Lower lobe of right lung (tissue), 2 donors: ENCODE measurements at regions not wholly inside any gene's neighbourhood (a gene's known extent, or its start where the extent isn't known, plus 50 kb on each side); places are given as distances from the start of the nearest gene placed in this dataset.

Experiments
- ATAC-seq, 2 donors: fragments of 200-7000 bp; cut with Tn5 transposase; one replicate each; pipeline ENCODE4 v1.9.1; 2020 to 2022; ENCODE audit warnings: mild to moderate bottlenecking in 2 of 2, moderate library complexity in 2 of 2
- DNase-seq: peaks from one replicate; pipeline ENCODE4 v3.0.0-alpha.2; 2020
- H3K27ac ChIP-seq: fragments of 200-600 bp; one replicate; pipeline ENCODE4 v1.8.0; 2022
- H3K27me3 ChIP-seq: fragments of 200-600 bp; one replicate; pipeline ENCODE4 v1.8.0; 2022; ENCODE audit warnings: low read depth
- H3K36me3 ChIP-seq: fragments of 200-600 bp; one replicate; pipeline ENCODE4 v1.8.0; 2022; ENCODE audit warnings: mild to moderate bottlenecking
- H3K4me1 ChIP-seq: fragments of 200-600 bp; one replicate; pipeline ENCODE4 v1.8.0; 2022
- H3K4me3 ChIP-seq: fragments of 200-600 bp; one replicate; pipeline ENCODE4 v1.8.0; 2022; ENCODE audit warnings: mild to moderate bottlenecking
- H3K9me3 ChIP-seq: fragments of 200-600 bp; one replicate; pipeline ENCODE4 v1.8.0; 2022
- CTCF ChIP-seq: fragments of 200-600 bp; IDR thresholded peaks from one replicate; pipeline ENCODE4 v1.8.0; 2022; ENCODE audit warnings: antibody characterized with exemption, mild to moderate bottlenecking
- intact Hi-C: fragments of 100-400 bp; cut with DNase I; formaldehyde crosslinking; loops from one replicate; pipeline ENCODE4 v1.11.0; 2022
- donor health status: DM: no; HTN: yes; CAD: no; lungs with severe emphysema.

DNA sequence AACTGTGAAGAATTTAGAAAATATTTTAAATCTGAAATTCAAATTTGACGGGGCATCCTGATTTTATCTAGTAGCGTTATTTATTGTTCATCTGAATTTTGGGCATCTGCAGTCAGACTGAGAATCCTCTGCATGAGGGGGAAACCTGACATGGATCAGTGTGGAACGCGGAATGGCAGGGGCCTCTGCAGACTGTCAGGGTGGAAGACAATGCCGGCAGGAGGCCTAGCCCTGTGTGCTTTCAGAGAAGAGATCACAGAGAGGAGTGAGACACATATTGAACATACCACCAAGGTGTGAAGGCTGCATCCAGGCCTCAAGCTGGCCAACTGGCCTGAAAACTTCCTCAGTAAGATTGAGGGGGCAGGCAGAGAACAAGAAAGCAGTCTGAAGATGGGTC, 921.1 kb upstream of the GHITM start:
- Histone ChIP-seq H3K27me3 (no peaks in the 10 kb centered on the region), H3K9me3 (no peaks in the 10 kb centered on the region), H3K4me1 (no peaks in the 10 kb centered on the region), H3K27ac (no peak overlapping the region), H3K4me3 (no peak overlapping the region), H3K36me3 (no peaks in the 10 kb centered on the region)
- no peak for TF ChIP-seq CTCF
- ATAC-seq = no peak
- intact Hi-C loops = no loop called here
- no peak for DNase-seq

DNA sequence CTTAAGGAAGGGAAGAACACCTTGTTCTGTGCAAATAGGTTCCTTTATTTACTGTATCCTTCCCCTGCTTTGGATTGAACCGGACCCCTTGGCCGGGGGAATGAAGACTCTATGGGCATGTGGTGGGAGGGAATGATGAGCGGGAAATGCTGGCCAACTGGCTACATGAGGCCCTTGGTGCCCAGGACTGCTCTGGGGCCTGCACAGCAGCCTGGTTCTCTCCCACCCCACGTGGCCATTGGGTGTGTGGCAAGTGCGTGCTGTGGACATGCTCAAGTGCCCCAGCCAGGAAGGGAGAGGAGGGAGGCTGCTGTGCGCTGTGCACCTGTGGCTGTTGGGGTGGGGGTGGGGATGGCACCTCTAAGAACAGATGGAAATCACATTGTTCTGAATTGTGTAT, 917.0 kb upstream of the GHITM start:
- Histone ChIP-seq H3K9me3 (no peaks in the 10 kb centered on the region), H3K36me3 (no peaks in the 10 kb centered on the region), H3K27ac (no peak overlapping the region), H3K4me1 (no peaks in the 10 kb centered on the region), H3K4me3 (no peak overlapping the region), H3K27me3 (no peaks in the 10 kb centered on the region)
- DNase-seq = no peak
- ATAC-seq = no peak
- TF ChIP-seq CTCF = no peak
- intact Hi-C loops = no loop called here

DNA sequence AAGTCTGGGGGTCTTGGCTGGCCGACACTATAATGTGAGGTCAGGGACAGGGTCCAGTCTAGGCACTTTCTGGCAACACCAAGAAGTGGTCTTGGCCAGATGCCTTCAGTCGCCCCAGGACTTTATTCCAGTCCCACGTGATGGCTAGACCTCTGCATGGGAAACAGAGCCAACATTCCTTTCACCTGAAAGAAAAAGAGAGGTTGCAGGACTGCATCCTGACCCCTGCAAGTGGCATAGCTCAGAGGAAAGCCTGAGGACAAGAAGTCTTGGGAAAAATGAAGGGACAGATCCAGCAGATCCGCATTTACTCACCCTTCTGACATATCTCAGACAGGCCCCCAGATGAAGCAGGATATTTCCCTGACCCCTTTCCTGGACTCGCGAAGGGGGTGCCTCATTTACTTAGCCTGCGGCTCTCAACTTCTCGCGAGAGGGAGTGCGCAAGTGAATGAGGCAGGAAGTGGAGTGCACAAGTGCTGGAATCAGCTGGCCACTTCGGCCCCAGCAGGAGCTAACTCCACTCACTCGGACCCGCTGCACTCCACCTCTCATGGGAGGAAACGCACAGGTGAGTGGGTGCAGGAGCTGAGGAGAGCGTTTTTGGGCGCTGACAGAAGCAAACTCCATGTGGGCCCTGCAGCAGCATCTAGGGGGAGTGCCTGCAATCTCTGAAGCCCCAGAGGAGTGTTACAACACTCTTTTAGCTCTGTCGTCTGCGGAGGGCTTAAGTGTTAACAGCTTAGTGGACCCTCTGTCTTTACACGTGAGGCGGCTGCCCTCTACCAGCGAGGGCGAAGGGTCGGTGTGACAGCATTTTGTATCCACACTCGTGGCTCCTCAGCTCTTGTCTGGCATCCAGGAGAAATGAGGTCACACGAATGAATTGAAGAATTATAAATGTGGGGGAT, 916.2 kb upstream of the GHITM start:
- ATAC-seq (no peak), DNase-seq (no peak)
- Histone ChIP-seq H3K4me1 (no peaks in the 10 kb centered on the region), H3K9me3 (no peaks in the 10 kb centered on the region), H3K36me3 (no peaks in the 10 kb centered on the region), H3K27me3 (no peaks in the 10 kb centered on the region), H3K4me3 (no peak overlapping the region), H3K27ac (no peak overlapping the region)
- intact Hi-C loops = no loop called here
- no peak for TF ChIP-seq CTCF

DNA sequence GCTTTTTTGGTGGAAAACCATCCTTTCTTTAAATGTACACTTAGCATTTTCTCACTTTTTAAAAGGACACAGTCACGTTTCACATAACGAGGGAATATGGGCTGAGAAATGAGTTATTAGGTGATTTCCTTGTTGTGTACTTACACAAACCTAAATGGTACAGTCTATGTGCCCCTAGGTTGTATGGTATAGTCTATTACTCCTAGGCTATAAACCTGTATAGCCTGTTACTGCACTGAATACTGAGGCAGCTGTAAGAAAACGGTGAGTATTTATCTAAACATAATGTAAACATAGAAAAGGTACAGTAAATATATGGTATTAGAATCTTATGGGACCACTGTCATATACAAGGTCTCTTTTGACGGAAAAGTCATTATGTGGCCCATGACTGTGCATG, 913.5 kb upstream of the GHITM start:
- Histone ChIP-seq H3K27ac (no peak overlapping the region), H3K9me3 (no peaks in the 10 kb centered on the region), H3K27me3 (no peaks in the 10 kb centered on the region), H3K4me1 (no peaks in the 10 kb centered on the region), H3K4me3 (no peak overlapping the region), H3K36me3 (no peaks in the 10 kb centered on the region)
- TF ChIP-seq CTCF = no peak
- intact Hi-C loops = no loop called here
- ATAC-seq = no peak
- no peak for DNase-seq

GRCh38 chr10:83229991-83230390, 909.3 kb upstream of the GHITM start:
- no peaks in the 10 kb centered on the region for H3K27me3 ChIP-seq
- H3K9me3 ChIP-seq = no peaks in the 10 kb centered on the region
- no peak overlapping the region for H3K4me3 ChIP-seq
- no peaks in the 10 kb centered on the region for H3K36me3 ChIP-seq
- ATAC-seq = no peak
- DNase-seq = no peak
- H3K4me1 ChIP-seq = no peaks in the 10 kb centered on the region
- no peak overlapping the region for H3K27ac ChIP-seq
- intact Hi-C loops = no loop called here
- no peak for TF ChIP-seq CTCF
